ENCODE measurements at regions not wholly inside any gene's neighbourhood (a gene's known extent, or its start where the extent isn't known, plus 50 kb on each side); places are given as distances from the start of the nearest gene placed in this dataset.

DNA sequence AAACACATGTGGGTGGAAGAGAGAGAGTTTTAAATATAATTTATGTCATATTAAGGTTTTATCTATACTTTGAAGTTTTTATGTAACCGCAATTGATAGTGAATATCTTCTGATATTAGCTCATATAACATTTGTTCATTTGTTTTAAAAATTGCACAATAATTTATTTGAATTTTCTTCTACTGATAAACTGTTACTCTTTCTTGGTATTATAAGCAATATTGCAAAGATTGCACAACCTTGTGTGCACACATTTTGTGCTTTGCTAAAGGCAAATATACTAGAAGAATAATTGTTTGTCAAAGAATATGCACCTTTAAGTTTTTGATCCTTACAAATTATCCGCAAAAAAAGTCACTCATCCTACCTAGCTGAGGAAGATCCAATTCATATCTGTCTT is 275.7 kb downstream of the TLR4 start:
- 89 to 96% methylated on average over 2 of the region's 2 CpGs for WGBS, 2 donors
- no peak for DNase-seq
- Histone ChIP-seq H3K4me1 (no peaks in the 10 kb centered on the region), H3K9me3 (no peaks in the 10 kb centered on the region), H3K27ac (no peak overlapping the region), H3K36me3 (no peaks in the 10 kb centered on the region), H3K4me3 (no peak overlapping the region), H3K27me3 (no peaks in the 10 kb centered on the region)
- intact Hi-C loops (cut with DNase I): no loop called here
- TF ChIP-seq POLR2A (IDR thresholded peaks at IDR 0.05): no peak
- TF ChIP-seq, protein P1, sequence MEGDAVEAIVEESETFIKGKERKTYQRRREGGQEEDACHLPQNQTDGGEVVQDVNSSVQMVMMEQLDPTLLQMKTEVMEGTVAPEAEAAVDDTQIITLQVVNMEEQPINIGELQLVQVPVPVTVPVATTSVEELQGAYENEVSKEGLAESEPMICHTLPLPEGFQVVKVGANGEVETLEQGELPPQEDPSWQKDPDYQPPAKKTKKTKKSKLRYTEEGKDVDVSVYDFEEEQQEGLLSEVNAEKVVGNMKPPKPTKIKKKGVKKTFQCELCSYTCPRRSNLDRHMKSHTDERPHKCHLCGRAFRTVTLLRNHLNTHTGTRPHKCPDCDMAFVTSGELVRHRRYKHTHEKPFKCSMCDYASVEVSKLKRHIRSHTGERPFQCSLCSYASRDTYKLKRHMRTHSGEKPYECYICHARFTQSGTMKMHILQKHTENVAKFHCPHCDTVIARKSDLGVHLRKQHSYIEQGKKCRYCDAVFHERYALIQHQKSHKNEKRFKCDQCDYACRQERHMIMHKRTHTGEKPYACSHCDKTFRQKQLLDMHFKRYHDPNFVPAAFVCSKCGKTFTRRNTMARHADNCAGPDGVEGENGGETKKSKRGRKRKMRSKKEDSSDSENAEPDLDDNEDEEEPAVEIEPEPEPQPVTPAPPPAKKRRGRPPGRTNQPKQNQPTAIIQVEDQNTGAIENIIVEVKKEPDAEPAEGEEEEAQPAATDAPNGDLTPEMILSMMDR (IDR thresholded peaks at IDR 0.05): no peak

DNA sequence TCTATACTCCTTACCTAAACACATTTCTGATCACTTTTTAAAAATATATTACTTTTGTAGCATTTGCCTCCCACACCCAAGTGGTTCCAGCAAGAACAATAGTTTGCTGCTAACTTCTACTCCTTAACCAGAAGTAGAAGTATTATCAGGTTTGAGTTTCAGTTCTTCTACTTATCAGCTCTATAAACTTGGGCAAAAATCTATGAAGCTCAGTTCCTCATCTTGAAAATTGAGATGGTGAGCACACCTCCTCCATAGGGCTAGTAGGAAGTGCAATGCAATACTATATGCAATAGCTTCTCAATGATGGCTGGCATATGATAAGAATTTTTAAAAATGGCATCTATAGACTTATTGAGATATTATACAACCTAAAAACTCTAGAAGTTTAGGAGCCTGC is 283.7 kb downstream of the TLR4 start:
- no peaks in the 10 kb centered on the region for H3K36me3 ChIP-seq
- no peak for DNase-seq
- H3K4me1 ChIP-seq: no peaks in the 10 kb centered on the region
- H3K27ac ChIP-seq: no peak overlapping the region
- TF ChIP-seq, protein P1 (IDR thresholded peaks at IDR 0.05): no peak
- no peak for TF ChIP-seq POLR2A (IDR thresholded peaks at IDR 0.05)
- no peaks in the 10 kb centered on the region for H3K27me3 ChIP-seq
- intact Hi-C loops (cut with DNase I): no loop called here
- H3K4me3 ChIP-seq: no peak overlapping the region
- H3K9me3 ChIP-seq: no peaks in the 10 kb centered on the region

DNA sequence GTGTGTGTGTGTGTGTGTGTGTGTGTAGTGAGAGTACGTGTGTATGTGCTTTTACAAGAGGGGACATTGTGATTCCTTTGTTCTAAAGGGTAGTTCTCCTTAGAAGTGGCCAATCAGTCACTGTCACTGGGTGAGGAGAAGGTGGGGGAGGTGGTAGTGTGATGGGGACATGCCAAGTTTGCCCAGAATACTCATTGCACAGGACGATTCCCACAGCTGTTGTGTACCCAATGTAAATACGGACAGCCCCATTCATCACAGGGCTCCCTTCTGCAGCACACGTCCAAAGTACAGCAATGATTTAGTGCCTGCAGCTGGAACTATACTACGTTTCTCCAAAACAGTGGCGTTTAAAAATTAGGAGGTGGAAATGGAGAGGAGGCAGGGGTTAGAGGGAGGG is 287.8 kb downstream of the TLR4 start:
- no peak overlapping the region for H3K4me3 ChIP-seq
- H3K4me1 ChIP-seq: no peaks in the 10 kb centered on the region
- no peak for DNase-seq
- H3K9me3 ChIP-seq: no peaks in the 10 kb centered on the region
- intact Hi-C loops (cut with DNase I): no loop called here
- WGBS, 2 donors: 6 to 12% methylated on average over 6 of the region's 6 CpGs
- TF ChIP-seq, protein P1 (IDR thresholded peaks at IDR 0.05): no peak
- TF ChIP-seq POLR2A (IDR thresholded peaks at IDR 0.05): no peak
- H3K36me3 ChIP-seq: no peaks in the 10 kb centered on the region
- no peak overlapping the region for H3K27ac ChIP-seq
- H3K27me3 ChIP-seq: no peaks in the 10 kb centered on the region

DNA sequence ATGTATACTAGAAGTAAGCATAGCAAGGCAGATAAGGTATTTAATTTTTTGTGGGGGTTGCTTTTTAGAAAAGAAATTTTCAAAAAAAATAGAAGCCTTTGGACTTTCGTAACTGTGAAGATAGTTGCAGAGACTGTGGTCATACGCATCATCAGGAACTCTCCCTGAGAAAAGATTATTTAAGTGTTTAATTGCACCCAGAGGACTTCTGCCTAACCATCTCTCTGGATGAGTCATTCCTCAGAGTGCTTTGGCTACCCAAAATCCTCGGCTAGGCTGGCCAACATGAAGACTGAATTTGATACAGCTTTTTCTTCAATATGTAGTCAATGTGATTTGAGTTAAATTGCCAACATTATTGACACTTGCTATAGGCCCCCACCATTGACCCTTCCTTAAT is 296.4 kb downstream of the TLR4 start:
- WGBS, 2 donors: 81 to 90% methylated on average over 3 of the region's 3 CpGs
- no peaks in the 10 kb centered on the region for H3K4me1 ChIP-seq

DNA sequence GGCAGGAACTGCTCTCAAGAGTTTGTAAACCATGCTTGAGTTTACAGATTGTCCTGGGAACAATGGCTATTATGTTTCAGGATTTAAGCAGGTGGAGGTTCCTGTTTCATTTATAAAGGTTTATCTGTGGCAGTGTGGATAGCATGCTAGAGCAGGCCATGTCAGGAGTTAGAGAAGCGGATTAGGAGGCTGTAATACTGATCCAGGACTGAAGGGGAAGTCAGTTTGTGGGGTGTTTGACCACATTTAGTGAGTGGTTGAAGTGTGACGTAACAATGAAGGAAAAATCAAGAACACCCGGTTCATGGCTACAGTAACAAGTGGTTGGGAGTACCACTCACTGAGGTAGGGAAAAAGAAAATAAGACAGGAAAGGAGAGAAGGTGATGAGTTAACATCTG is 299.0 kb downstream of the TLR4 start:
- Histone ChIP-seq H3K9me3 (no peaks in the 10 kb centered on the region), H3K4me1 (no peaks in the 10 kb centered on the region), H3K27me3 (no peaks in the 10 kb centered on the region), H3K4me3 (no peak overlapping the region), H3K27ac (no peak overlapping the region), H3K36me3 (no peaks in the 10 kb centered on the region)
- no peak for TF ChIP-seq POLR2A (IDR thresholded peaks at IDR 0.05)
- TF ChIP-seq, protein P1 (IDR thresholded peaks at IDR 0.05): no peak
- WGBS, 2 donors: 31 to 46% methylated on average over 3 of the region's 3 CpGs
- DNase-seq: no peak
- intact Hi-C loops (cut with DNase I): no loop called here

More for the DNA sequence above, 296.4 kb downstream of the TLR4 start:
- Histone ChIP-seq H3K27me3 (no peaks in the 10 kb centered on the region), H3K4me3 (no peak overlapping the region), H3K27ac (no peak overlapping the region), H3K9me3 (no peaks in the 10 kb centered on the region), H3K36me3 (no peaks in the 10 kb centered on the region)
- intact Hi-C loops (cut with DNase I): no loop called here
- no peak for DNase-seq
- TF ChIP-seq, protein P1 (IDR thresholded peaks at IDR 0.05): no peak
- TF ChIP-seq POLR2A (IDR thresholded peaks at IDR 0.05): no peak
